NCI-H2227 (cell line): ENCODE measurements at regions not wholly inside any gene's neighbourhood (a gene's known extent, or its start where the extent isn't known, plus 50 kb on each side); places are given as distances from the start of the nearest gene placed in this dataset.
"Not testable (repeated sequence)": the region's sequence is repeated elsewhere in the genome, so short reads cannot be mapped to it uniquely, and the experiment has no call there.

Source experiments
- DNase-seq: peaks from one replicate; lab custom pipeline; 2025; ENCODE audit not compliant: unreplicated experiment; lab: John Stamatoyannopoulos, UW

DNA sequence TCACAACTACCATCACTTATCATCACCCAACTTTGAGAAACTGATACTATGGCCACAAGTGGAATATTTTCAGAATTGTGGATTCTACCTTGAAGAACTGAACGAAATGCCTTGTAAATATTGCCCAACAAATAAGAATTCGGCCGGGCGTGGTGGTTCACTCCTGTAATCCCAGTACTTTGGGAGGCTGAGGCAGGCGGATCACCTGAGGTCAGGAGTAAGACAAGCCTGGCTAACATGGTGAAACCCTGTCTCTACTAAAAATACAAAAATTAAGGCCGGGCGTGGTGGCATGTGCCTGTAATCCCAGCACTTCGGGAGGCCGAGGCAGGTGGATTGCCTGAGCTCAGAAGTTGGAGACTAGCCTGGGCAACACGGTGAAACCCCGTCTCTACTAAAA, 862.7 kb downstream of the ZPLD1 start:
- not testable (repeated sequence) for DNase-seq

DNA sequence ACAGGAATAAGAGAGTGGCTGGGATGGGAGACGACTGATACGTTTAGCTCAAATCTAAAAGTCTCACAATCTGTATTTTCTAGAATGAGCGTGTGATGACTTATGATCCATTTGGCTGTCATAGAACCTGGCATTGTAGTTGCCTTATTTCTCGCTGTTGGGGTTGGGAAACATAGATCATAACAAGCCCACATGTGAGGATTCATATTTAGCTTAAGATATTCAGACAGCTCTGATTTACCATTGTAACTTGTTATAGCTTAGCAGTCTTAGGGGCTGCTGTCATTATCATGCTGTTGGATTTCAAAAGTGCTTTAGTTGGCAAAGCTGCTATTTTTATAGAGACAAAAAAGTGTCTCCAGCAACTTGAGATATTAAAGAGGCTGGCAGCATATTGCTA, 871.3 kb downstream of the ZPLD1 start:
- DNase-seq: no peak

DNA sequence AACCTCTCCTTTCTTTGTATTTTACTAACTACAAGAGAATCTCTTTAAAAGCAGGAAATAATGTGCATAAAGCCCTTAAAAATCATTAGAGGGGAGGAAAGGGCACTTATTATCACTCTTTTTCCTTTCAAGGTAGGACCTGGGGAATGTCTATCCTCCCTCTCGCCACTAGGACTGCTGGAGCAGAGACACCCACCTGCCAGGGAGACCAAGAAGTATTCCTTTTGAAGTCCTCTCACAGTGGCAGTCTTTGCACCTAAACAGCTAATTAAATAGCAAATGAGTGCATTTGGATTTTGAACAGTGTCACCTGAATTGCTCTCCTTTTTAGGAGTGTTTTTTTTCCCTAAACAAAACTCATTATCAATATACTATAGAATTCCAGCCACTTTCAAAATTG, 874.1 kb downstream of the ZPLD1 start:
- DNase-seq: no peak

DNA sequence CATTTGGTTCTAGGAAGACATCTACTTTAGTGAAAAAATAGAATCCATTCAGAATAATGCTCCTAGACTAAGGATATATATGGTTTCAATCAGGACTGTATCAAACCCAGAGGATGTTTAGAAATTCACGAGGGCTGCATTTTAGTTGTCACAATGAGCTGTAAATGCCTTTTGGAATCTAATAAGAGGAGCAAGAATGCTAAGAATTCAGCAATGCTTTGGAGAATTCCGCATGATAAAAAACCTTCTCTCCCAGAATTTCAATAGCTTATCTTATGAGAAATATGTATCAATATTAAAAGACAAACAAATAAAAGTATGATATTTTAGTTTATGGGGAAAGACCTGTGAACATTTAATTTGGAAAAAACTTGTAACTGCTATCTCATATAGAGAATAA, 885.1 kb downstream of the ZPLD1 start:
- DNase-seq: no peak

DNA sequence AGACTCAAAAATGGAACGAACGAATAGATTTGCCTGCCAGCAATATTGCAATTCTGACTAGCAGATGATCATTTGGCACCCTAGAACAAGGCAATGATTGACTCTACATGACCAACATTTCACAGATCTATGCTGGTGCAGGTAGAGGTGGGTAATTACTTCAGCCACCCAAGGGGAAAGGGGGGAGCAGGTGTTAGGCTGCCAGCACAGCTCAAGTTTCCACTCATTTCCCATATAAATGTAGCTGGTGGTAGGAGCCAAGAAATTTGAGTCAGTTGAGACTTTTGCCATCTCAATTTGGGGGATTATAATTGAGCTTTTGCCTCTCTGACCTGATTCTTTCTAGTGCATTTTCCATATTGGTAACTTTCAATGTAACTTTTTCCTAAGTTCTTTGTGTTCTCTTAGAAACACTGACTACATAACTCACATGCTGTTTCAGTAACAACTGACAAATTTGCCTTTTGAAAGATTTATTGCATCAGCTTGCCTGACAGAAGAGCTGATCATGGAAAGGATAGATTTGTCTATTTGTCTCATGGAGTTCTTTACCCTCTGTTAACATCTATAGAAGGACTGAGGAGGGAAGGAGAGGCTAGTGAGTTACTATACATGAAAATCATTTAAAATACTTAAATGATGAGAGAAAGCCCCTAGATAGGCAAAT, 902.5 kb downstream of the ZPLD1 start:
- no peak for DNase-seq

DNA sequence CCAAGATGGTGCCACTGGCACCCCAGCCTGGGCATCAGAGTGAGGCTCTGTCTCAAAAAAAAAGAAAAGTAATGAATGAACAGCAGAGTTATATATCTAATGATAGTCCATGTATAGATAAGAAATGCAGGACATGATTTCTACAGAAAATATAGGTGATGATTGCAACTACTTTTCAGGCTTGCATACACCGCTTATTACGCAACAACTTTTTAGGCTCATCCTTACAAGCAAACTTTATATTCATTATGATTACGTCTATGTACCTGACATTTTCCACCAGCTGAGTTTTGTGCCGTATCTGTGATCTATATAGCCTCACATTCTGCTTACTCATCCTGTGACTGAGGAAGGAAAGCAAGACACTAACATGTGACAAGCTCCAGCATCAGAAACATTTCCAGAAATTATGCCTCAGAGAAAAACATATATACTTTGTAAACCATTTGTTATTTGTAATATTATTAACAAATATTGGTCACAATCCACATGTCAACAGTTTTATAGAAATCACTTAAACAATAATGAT, 906.3 kb downstream of the ZPLD1 start:
- DNase-seq: no peak

DNA sequence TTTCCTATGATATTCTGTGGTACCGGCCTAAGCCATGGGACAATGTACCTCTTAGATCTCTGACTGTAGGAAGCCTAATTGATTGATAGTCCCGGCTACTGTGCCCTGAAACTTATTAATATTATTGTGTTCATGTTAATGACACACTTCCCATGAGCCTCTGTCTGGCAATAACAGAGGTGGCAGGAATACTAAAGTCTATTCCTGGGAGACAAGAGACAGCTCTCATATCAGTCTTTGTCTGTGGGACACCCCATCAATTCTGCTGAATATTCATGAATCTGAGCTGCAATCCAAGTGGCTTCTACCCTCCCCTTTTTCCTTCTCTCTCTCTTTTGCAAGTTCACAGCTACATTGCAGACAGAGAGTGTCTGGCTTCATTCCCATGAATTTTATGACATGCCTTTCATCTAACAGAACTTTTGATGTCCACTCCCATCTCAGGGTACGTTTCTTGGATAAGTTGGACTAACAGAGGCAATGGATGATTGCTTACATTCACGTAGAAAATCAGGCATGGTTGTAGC, 907.5 kb downstream of the ZPLD1 start:
- no peak for DNase-seq

DNA sequence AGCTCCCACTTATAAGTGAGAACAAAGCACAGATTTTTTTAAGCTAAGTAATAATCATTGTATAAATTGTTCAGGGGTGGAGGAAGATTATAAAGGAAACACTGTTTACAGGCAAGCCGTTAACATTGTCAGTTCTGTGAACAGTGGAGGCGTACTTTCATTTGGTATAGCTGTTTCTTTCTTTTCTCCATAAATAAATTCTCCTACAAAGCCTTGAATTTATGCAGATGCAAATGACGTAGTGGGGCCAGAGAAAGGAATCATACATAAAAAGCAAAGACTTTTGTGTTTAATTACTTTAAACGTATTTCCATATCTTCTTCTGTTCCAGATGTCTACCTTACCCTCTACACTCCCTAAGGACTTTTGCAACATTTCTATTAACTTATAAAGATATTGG, 914.9 kb downstream of the ZPLD1 start:
- DNase-seq: no peak

DNA sequence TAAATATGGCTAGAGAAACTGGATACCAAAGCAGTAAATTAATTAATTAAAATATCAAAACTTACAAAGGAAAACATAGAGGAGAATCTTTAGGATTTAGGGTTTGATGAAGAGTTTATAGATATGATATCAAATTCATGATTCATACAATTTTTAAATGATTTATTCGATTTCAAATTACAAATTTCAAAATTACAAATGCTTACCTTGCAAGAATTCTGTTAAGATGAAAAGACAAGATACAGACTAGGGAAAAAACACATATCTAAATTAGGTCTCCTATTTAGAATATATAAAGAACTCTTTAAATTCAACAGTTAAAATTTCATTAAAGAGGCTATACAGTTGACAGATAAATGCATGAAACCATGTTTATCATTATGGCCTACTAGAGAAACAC, 930.7 kb downstream of the ZPLD1 start:
- DNase-seq: no peak

DNA sequence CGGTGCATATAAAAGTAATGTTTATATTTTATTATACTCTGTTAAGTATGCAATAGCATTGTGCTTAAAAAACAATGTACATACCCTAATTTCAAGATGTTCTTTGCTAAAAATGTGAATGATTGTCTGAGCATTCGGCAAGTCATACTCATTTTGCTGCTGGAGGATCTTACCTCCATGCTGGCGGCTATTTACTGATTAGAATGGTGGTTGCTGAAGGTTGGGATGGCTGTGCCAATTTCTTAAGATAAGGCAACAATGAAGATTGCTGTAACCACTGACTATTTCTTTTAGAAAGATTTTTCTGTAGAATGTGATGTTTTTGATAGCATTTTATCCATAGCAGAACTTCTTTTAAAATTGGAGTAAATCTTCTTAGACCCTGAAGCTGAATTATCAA, 932.7 kb downstream of the ZPLD1 start:
- DNase-seq: no peak

DNA sequence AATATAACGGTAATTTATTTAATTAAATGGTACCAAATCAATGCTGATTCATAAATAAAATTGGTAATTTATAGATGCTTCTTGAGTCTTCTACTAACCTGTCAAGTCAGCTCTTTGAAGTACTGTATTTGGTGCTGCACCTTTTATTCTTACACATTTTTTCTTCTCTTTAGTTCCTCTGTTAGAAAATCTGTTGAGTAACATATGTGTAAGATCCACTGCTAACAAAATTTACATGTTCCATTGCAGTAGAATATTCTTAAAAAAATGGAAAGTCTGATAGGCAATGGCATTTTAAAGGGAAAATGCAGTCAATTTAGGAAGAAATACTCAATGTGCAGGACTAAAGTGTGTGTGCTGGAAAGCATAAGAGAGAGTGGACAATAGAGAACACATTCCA, 936.6 kb downstream of the ZPLD1 start:
- no peak for DNase-seq

DNA sequence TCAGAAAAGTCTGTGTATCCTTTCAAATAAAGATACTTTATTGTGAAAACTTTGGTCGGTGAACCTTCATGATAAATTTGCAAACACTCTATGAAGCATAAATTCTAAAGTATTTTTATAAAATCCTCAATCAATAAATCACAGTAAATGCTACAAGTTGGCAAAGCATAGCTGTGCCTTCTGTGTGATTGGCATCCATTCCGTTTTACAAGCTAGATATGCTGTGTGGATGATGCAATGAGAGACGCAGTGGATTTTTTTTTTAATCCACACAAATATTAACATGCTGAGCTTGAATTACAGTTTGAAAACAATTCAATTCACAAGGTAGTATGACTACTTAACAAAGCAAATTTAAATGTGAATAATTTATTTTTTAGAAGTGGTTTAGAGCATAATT, 937.2 kb downstream of the ZPLD1 start:
- no peak for DNase-seq

DNA sequence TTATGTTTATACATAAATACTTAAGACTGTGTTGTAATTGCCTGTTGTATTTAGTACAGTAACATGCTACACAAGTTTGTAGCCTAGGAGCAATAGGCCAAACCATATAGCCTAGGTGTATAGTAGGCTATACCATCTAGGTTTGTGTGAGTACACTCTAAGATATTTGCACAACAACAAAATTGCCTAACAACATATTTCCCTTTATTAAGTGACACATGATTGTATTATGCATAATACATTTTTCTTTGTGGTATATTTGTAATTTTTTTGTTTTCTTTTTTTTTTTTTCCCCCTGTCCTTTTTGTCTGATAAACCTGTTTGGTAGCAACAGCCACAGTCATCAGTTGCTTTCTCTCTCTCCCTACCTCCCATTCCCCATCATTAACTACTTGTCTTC, 945.6 kb downstream of the ZPLD1 start:
- no peak for DNase-seq

DNA sequence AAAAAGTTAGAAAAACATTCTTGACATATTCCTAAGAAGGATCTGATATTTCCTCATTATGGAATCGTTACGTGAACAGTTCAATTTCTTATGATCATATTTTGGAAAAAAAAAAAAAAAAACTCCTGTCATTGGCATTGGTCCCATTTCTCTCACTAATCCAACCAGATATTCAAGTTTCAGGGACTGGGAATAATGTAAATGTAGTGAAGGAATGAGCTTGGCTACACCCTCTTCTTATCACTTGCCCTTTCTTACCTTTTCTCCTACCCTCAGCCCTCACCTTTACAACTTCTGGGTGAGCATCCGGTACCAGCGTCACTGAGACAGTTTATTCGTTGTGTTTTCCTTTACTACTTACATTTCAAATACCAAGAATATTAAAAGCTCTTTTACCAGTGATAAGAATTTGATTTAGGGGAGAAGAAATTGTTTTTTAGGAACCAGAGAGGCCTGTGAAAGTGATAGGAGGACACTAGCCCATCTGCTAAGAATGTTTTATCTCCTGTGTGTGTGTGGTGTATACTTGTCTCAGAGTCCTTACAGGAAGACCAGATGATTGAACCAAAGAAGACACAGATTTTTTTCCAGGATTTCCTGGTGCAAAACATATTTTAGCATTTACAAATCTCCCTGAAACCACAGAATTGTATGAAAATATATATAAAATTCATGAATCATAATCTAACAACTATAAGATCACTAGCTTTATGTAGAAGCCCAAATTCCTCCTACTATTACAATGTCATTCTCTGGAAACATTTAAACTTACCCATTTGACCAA, 946.7 kb downstream of the ZPLD1 start:
- no peak for DNase-seq

DNA sequence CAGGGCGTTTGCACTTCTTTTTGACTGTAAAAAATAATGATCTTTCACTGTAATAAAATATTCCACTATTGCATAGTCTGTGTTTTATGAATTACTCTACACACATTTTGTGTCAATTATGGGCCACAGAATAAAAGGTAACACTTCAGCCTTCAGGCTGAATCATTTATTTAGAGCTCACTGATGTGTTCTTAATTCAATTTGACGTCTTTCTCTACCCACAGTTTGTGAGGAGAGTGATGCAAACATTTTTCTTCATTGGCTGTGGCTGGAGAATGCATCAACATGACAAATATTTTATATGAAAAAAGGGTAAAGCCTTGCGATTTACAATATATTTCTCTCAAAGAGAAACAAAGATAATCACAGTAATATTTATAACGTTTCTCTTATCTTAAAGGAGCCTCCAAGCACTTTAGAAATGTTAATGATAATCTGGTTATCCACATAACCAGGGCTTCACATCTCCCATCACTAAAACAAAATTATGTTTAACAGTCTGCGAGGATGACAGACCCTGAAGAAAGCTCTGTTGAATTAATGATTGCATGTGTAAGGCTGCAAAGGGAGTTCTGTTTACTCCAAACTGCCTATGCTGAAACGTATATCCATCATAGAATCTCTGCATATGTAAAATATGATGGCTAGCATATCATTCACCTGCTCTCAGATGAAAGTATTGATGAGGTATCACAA, 951.3 kb downstream of the ZPLD1 start:
- DNase-seq: no peak

DNA sequence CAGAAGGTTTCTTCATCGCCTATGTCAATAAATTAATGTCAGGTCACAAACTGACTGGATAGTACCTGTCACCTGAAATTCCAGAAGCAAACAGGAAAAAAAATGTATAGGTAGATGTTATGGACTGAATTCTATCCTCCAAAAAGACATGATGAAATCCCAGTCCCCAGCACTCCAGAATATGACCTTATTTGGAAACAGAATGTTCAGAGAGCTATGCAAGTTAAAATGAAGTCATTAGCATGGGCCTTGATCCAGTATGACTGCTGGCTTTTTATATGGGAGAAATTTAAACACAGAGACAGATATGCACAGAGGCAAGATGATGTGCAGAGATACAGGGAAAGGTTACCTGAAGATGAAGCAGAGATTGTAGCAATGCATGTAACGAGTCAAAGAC, 953.4 kb downstream of the ZPLD1 start:
- DNase-seq: no peak

DNA sequence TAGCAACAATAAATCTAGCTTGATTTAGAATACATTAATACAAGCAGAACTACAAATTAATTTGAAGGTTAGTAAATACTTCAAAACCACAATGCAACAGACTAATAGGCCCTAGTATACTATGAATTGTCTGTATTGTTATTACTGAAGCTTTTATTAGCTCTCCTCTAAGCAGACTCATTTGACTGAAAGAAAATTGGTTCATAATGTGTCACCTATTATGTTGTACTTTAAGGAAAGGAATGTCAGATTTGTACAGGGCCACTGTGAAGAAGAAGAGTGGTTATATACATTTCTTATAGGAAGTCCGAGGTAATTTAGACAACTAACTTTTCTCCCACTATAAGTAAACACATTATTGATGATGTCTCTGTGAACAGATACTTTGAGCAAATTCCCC, 954.5 kb downstream of the ZPLD1 start:
- no peak for DNase-seq

DNA sequence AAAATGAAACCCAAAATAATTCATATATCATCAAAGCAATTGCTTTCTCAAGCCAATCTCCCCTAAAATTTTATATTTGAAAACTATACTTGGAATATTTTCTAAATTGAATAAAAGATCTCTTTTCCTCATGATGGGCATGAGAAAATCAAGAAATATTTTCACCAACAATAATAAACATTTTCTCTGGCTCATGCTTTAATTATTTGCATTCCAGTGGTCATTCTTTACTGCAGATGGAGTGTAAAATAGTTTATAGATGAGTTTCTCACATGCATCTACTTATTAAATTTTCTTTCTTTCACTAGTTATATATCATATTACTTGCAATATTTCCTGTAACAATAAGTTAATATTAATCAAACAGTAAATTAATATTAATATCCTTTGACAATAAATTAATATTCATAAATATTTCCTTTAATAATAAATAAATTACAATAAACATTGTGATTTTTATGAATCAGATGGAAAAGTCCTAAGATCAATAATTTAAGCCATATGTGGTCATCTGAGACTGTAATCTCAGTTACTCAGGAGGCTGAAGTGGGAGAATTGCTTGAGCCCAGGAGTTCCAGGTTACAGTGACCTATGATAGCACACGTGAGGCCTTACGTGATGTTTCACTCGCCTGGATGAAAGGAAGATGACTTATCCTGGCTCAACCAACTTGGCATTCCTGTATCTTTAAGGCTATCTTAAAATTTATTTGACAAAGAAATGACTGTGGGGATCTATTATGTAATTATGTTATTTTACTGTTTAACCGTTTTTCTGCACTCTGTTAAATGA, 958.8 kb downstream of the ZPLD1 start:
- DNase-seq: no peak

DNA sequence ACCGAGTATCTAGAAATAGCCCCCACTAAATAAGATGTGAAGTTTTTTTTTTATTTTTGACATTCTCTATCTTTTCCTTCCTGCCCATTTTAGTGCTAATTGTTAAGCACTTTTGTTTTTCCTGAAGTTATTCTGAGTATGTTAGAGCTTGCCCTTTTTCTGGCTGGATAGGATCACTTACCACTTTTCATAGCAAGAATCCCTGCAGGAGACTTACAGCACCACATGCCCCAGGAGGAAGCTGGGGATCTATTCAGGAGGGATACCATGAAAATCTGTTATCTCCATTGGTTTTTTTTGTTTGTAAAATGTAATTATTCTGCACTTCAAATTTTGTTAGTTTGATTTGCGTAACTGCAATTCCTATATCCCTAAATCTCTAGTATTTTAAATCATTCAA, 968.4 kb downstream of the ZPLD1 start:
- no peak for DNase-seq

DNA sequence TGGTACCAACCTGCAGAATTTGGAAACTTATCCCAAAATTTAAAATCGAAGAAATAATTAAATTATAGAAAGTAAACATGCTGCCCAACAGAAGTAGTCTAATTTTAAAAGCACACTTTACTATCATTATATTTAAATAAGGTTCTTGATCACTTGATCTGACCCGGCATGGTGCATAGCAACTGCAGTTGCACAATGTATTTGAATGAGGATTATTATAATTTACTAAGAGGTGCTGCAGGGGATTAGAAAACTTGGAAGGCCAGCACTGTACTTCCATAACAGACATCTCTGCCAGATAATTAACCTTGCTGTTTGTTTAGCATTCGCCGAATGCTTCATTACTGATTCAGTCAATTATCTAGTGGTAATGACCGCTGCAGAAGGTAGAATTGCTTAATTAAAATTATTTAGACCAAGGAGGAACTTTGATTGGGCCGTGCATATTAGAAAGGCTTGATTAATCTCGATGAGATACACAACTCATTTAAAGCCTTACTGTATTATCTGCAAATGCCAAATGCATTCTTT, 971.6 kb downstream of the ZPLD1 start:
- DNase-seq: no peak

DNA sequence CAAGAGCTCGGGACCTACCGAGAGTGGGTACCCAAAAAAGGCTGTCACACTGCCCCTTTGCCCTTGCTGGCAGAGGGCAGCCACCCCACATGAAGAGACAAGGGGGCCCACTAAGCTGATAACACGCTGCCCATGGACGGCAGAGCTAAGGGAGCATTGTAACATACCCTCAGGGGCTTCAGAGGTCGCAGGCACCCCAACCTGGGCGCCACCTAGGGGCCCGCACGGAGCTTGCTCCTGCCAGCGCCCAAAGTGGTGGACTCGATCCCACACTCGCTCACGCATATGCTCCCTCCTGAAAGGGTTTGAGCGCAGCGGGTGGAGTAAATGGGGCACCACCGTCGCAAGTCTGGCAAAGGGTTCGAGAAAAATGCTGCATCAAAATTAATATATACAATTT, 975.4 kb downstream of the ZPLD1 start:
- no peak for DNase-seq
